ENCODE measurements at regions not wholly inside any gene's neighbourhood (a gene's known extent, or its start where the extent isn't known, plus 50 kb on each side); places are given as distances from the start of the nearest gene placed in this dataset.

DNA sequence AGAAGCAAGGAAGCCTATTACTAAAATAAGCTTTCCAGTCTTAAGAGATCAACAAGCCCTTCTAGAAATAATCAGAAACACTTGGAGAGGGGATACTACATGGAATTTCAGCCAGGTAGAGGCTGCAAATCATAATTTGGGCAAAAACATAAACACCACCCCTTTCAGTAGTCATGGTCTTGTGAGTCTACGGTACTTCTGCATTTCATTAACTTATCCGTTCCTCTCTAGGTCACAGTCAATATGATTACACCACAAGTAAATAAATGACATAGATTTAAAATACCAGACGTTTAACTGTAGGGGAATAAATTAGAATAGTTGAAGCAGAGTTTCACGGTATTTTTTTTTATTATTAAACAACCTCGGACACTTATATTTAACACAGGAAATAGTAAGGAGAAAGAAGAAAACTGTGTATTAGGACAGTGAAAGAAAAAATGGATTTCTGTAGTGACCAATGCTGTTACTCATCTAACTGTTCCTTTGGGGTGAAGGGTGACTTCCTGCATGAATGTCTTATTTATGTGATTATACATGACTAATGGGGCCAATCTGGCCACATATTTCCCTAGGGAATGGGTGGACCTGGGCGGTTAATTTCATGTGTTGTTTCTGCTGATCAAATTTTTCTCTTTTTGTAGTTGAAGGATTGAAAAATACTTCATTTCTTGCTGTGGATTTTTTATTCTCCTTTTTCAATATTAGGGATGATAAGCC, 456.6 kb upstream of the UBE2E3 start:
- Histone ChIP-seq H2BK15ac (ENCODE audit: low read depth, low read length) (peak overlapping the region; percentile 63; the same call in 2 of the 3 replicates), H4K5ac (ENCODE audit: low read depth, low read length) (peak overlapping the region; percentile 70; the same call in 1 of the 2 replicates), H3K36me3 (ENCODE audit: control insufficient read depth, insufficient read depth, low read length) (no peaks in the 10 kb centered on the region), H4K8ac (ENCODE audit: low read depth in 2 of 2, low read length in 2 of 2) (peak overlapping the region; percentile 84 to 91), H3K4ac (ENCODE audit: low read depth, low read length) (peak overlapping the region; percentile 92), H3K4me1 (ENCODE audit: control insufficient read depth, insufficient read depth, low read length) (peaks cover 8% of the 10 kb centered on the region), H3K9me3 (ENCODE audit: control insufficient read depth, insufficient read depth, low read length) (no peaks in the 10 kb centered on the region), H3K27ac (ENCODE audit: insufficient read depth, low read length) (peak overlapping the region; percentile 20; the same call in 1 of the 2 replicates), H4K20me1 (ENCODE audit: insufficient read depth, low read length) (no peaks in the 10 kb centered on the region), H4K91ac (ENCODE audit: insufficient read depth, low read depth, low read length) (peak overlapping the region; percentile 79), H3K18ac (ENCODE audit: low read depth, low read length) (peak overlapping the region; percentile 76; the same call in 1 of the 2 replicates), H3K79me1 (ENCODE audit: low read depth in 1 of 2, low read length in 2 of 2) (no peaks in the 10 kb centered on the region), H3K4me3 (ENCODE audit: insufficient read depth, low read depth, low read length) (no peak overlapping the region), H2BK20ac (ENCODE audit: low read depth, low read length) (peak overlapping the region; percentile 98), H2BK120ac (ENCODE audit: low read depth, low read length) (peak overlapping the region; percentile 97), H3K9ac (ENCODE audit: low read depth, low read length) (no peak overlapping the region), H2AFZ (replicated peaks; ENCODE audit: low read length, poor library complexity) (no peak overlapping the region), H2AK9ac (replicated peaks; ENCODE audit: low read depth, low read length, poor library complexity) (no peak overlapping the region), H3K4me2 (ENCODE audit: low read depth, low read length) (peak overlapping the region; percentile 61), H2BK5ac (ENCODE audit: low read depth, low read length, poor library complexity, severe bottlenecking) (peak overlapping the region; percentile 85), H3K14ac (replicated peaks; ENCODE audit: low read depth, low read length) (peak overlapping the region; percentile 91), H3K27me3 (ENCODE audit: control insufficient read depth, insufficient read depth, low read length) (no peaks in the 10 kb centered on the region), H2AK5ac (ENCODE audit: low read depth, low read length) (peak overlapping the region; percentile 29; the same call in 1 of the 2 replicates), H3K23ac (ENCODE audit: low read depth, low read length) (peak overlapping the region; percentile 86; the same call in 1 of the 2 replicates), H3K56ac (ENCODE audit: extremely low read depth, insufficient read depth, low read length) (peak overlapping the region; percentile 70), H3K9me1 (ENCODE audit: insufficient read depth, low read length) (0 out of 2 replicates have a peak, but pooled peaks cover 3% of the 10 kb centered on the region)
- BruUV-seq (replicated peaks), result no TSS peak
- intact Hi-C loops (cut with micrococcal nuclease), result loop anchor here (5.0 kb wide), 1 partner anchor 529 kb away; no protein-coding TSS in a partner anchor
- ATAC-seq (ENCODE audit: low read depth) (peak; percentile 79), DNase-seq (peak; percentile 95)
- TF ChIP-seq BHLHE40 (IDR thresholded peaks at IDR 0.05; ENCODE audit: low read depth, low read length), result peak; percentile 66
- TF ChIP-seq, protein P1, sequence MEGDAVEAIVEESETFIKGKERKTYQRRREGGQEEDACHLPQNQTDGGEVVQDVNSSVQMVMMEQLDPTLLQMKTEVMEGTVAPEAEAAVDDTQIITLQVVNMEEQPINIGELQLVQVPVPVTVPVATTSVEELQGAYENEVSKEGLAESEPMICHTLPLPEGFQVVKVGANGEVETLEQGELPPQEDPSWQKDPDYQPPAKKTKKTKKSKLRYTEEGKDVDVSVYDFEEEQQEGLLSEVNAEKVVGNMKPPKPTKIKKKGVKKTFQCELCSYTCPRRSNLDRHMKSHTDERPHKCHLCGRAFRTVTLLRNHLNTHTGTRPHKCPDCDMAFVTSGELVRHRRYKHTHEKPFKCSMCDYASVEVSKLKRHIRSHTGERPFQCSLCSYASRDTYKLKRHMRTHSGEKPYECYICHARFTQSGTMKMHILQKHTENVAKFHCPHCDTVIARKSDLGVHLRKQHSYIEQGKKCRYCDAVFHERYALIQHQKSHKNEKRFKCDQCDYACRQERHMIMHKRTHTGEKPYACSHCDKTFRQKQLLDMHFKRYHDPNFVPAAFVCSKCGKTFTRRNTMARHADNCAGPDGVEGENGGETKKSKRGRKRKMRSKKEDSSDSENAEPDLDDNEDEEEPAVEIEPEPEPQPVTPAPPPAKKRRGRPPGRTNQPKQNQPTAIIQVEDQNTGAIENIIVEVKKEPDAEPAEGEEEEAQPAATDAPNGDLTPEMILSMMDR (conservative IDR thresholded peaks at IDR 0.05; ENCODE audit: low read depth, low read length), result no peak
- no peak for TF ChIP-seq MAFK (IDR thresholded peaks at IDR 0.05; ENCODE audit: low read depth, low read length)
- no peak for TF ChIP-seq POLR2A (IDR thresholded peaks at IDR 0.05; ENCODE audit: low read depth, low read length)
- TF ChIP-seq CEBPB (IDR thresholded peaks at IDR 0.05; ENCODE audit: low read depth, low read length), result no peak
- TF ChIP-seq RFX5 (IDR thresholded peaks at IDR 0.05; ENCODE audit: low read depth, low read length), result no peak
- no peak for TF ChIP-seq RAD21 (IDR thresholded peaks at IDR 0.05; ENCODE audit: low read length)
- TF ChIP-seq MXI1 (IDR thresholded peaks at IDR 0.05; ENCODE audit: borderline replicate concordance, low read depth, low read length), result no peak
- peak; percentile 89 for TF ChIP-seq FOS (IDR thresholded peaks at IDR 0.05; ENCODE audit: low read depth, low read length)
- TF ChIP-seq CHD1 (IDR thresholded peaks at IDR 0.05; ENCODE audit: low read depth, low read length), result no peak
- no peak for TF ChIP-seq RCOR1 (IDR thresholded peaks at IDR 0.05; ENCODE audit: insufficient replicate concordance, low read length)
- no peak for TF ChIP-seq USF2 (IDR thresholded peaks at IDR 0.05; ENCODE audit: low read depth, low read length)
- TF ChIP-seq SMC3 (IDR thresholded peaks at IDR 0.05; ENCODE audit: low read depth, low read length), result no peak
- TF ChIP-seq MAZ (IDR thresholded peaks at IDR 0.05; ENCODE audit: borderline replicate concordance, low read depth, low read length), result no peak
- in situ Hi-C loops (cut with MboI; ENCODE audit: low sequenced_read_pairs), result no loop called here
- ChIA-PET POLR2A (ENCODE audit: unreplicated experiment) (no interaction called here), CTCF (no interaction called here)
- WGBS, 2 experiments (ENCODE audit: extremely low coverage in 2 of 2, insufficient read length in 1 of 2), result no CpG with 5 or more reads among the region's 6 CpGs
- dilution Hi-C loops (cut with HindIII; ENCODE audit: low sequenced_read_pairs, unreplicated experiment), result no loop called here
